ENCODE measurements at regions not wholly inside any gene's neighbourhood (a gene's known extent, or its start where the extent isn't known, plus 50 kb on each side); places are given as distances from the start of the nearest gene placed in this dataset.
"Not testable (repeated sequence)": the region's sequence is repeated elsewhere in the genome, so short reads cannot be mapped to it uniquely, and the experiment has no call there.

DNA sequence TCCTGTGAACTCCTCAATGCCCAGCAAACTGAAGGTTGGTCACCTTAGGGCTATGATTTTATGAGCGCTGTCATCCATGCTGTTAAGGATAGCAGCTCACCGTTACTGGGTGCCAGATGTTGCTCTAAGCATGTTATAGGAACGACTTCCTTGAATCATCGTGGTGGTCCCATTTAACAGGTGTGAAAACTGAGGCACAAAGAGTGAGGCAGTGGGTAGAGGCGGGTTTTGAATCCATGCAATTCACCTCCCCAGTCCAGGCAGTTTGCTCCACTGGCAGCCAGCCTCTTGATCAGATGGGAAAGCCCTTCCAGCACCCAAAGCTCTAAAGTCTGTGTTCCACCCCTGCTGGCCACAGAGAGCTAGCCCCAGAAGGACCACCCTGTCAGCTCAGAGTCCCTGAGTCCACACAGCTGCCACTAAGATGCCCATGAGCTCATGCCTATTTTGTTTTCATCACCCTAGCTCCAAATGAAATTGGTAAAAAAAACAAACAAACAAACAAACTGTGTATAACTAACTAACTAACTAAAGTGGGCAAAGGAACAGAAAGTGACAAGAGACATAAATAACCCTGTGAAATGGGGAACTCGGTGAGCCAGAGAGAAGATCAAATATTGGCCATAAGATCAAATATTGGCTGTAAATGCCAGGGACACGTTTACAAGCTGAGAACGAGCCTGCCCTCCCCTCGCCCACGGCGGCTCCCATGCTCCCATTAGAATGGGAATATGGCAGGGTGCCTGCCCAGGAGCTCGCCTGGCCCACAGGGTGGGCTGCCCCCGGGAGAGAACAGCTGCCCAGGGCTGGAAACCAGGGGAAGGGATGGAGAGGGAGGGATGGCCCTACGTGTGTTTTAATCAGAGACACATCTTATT lies 72.3 kb upstream of the RFLNA start:
- ChIA-PET POLR2A (no interaction called here), CTCF (no interaction called here)
- no peak overlapping the region for H3K4me3 Mint-ChIP-seq
- TF ChIP-seq, protein P1, sequence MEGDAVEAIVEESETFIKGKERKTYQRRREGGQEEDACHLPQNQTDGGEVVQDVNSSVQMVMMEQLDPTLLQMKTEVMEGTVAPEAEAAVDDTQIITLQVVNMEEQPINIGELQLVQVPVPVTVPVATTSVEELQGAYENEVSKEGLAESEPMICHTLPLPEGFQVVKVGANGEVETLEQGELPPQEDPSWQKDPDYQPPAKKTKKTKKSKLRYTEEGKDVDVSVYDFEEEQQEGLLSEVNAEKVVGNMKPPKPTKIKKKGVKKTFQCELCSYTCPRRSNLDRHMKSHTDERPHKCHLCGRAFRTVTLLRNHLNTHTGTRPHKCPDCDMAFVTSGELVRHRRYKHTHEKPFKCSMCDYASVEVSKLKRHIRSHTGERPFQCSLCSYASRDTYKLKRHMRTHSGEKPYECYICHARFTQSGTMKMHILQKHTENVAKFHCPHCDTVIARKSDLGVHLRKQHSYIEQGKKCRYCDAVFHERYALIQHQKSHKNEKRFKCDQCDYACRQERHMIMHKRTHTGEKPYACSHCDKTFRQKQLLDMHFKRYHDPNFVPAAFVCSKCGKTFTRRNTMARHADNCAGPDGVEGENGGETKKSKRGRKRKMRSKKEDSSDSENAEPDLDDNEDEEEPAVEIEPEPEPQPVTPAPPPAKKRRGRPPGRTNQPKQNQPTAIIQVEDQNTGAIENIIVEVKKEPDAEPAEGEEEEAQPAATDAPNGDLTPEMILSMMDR (IDR thresholded peaks at IDR 0.05), result no peak
- no peak for DNase-seq
- peaks cover 30% of the 10 kb centered on the region for H3K27me3 Mint-ChIP-seq
- ATAC-seq (ENCODE audit: low read depth), result no peak
- H3K9me3 Mint-ChIP-seq, result peaks cover 4% of the 10 kb centered on the region
- no peaks in the 10 kb centered on the region for H3K4me1 Mint-ChIP-seq
- intact Hi-C loops (cut with micrococcal nuclease), result no loop called here
- no peaks in the 10 kb centered on the region for H3K36me3 Mint-ChIP-seq (ENCODE audit: low read depth)
- H3K27ac Mint-ChIP-seq, result no peak overlapping the region

DNA sequence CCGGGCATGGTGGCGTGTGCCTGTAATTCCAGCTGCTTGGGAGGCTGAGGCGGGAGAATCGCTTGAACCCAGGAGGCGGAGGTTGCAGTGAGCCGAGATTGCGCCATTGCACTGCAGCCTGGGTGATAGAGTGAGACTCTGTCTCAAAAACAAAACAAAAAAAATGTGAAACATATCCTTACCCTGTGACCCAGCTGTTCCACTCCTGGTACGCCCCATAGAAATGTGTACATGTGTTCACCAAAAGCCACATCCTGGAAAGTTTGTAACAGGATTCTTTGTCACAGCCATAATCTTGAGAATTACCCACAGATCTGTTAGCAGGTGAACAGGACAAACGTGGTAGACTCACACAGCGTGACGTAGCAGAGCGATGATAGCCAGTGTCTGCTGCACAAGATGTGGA lies 71.2 kb upstream of the RFLNA start:
- DNase-seq; CTCF ChIA-PET; POLR2A ChIA-PET; H3K9me3 Mint-ChIP-seq; H3K4me3 Mint-ChIP-seq; H3K4me1 Mint-ChIP-seq; H3K36me3 Mint-ChIP-seq (ENCODE audit: low read depth); intact Hi-C loops (cut with micrococcal nuclease); ATAC-seq (ENCODE audit: low read depth); H3K27ac Mint-ChIP-seq: not testable (repeated sequence)
- H3K27me3 Mint-ChIP-seq, result peaks cover 25% of the 10 kb centered on the region

DNA sequence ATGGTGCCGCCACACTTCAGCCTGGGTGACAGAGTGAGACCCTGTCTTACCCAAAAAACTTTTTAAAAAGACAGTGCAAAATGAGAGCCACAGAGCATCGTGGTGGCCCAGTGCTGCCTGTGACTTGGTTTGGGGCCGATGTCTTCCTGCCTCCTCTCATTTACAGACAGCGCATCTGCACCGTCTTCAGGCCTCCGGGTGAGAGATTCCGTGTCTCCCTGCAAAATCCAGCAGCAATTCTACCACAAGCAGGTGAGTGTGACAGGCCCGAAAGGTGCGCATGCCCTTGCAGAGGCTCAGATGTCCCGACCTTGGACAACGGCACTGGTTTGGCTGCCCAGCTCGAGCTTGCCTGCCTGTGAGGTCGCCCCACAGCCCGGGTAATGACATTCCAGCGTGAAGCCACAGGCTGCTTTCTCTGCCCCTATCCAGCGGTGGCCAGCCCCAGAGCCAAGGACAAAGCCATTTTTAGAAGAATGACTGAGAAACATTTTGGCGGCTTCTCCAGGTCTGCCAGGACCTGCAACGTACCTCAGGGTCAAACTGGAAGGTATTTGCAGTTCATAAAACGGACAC lies 70.3 kb upstream of the RFLNA start:
- ATAC-seq (ENCODE audit: low read depth) (no peak), DNase-seq (no peak)
- peaks cover 4% of the 10 kb centered on the region for H3K9me3 Mint-ChIP-seq
- H3K27ac Mint-ChIP-seq, result no peak overlapping the region
- intact Hi-C loops (cut with micrococcal nuclease), result no loop called here
- H3K27me3 Mint-ChIP-seq, result peaks cover 24% of the 10 kb centered on the region
- H3K4me3 Mint-ChIP-seq, result no peak overlapping the region
- ChIA-PET POLR2A (no interaction called here), CTCF (no interaction called here)
- H3K36me3 Mint-ChIP-seq (ENCODE audit: low read depth), result no peaks in the 10 kb centered on the region
- H3K4me1 Mint-ChIP-seq, result no peaks in the 10 kb centered on the region
- TF ChIP-seq, protein P1 (IDR thresholded peaks at IDR 0.05), result no peak

DNA sequence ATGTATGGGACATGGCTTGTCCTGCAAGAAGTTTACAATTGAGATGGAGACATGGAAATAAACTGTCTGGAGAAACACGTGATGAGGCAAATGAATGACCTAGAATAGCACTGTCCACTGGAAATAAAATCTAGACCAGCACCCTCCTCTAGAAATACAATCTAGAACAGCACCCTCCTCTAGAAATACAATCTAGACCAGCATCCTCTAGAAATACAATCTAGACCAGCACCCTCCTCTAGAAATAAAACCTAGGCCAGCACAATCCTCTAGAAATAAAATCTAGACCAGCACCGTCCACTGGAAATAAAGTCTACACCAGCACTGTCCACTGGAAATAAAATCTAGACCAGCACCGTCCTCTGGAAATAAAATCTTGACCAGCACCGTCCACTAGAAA lies 69.2 kb upstream of the RFLNA start:
- ATAC-seq (ENCODE audit: low read depth) (no peak), DNase-seq (no peak)
- TF ChIP-seq, protein P1 (IDR thresholded peaks at IDR 0.05), result no peak
- Mint-ChIP-seq H3K36me3 (ENCODE audit: low read depth) (no peaks in the 10 kb centered on the region), H3K27ac (no peak overlapping the region), H3K9me3 (peaks cover under 1% of the 10 kb centered on the region), H3K27me3 (peaks cover 18% of the 10 kb centered on the region), H3K4me3 (no peak overlapping the region), H3K4me1 (no peaks in the 10 kb centered on the region)
- intact Hi-C loops (cut with micrococcal nuclease), result no loop called here
- ChIA-PET CTCF (no interaction called here), POLR2A (no interaction called here)

DNA sequence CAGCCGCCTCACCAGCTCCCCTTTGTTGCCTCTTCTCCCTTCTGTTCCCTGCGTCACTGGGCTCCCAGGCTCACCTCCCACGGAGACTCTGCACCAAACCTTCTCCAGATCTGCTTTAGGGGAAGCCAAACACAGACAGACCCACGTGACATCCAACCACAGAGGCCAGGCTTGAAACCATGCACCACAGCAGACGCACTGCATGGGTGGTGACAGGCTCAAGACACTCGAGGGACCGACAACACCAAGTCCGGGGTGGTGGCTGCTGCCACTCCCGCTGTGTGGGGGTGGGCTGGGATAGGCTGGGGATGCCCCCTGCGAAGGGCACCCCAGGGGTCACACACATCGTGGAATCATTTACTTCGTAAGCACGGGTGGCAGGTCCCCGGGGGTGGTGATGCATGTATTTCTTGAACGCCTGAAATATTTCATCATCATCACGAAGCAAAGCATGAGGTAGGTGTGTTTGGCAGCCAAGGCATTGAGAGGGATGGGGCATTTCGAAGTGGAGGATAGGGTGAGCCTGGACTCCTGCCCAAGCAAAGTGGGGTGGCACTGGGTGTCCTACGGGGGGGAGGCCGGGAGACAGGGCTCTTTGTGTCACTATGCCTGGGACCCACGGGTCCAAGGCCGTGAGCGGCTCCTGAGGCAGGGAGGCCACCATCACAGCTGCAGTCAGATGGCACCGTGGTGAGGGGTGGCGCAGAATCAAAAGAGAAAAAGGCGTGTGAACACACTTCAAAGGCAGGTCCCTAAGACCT lies 66.8 kb upstream of the RFLNA start:
- Mint-ChIP-seq H3K27me3 (peaks cover 5% of the 10 kb centered on the region), H3K4me3 (no peak overlapping the region), H3K4me1 (no peaks in the 10 kb centered on the region), H3K9me3 (peaks cover 7% of the 10 kb centered on the region), H3K36me3 (ENCODE audit: low read depth) (no peaks in the 10 kb centered on the region), H3K27ac (no peak overlapping the region)
- DNase-seq (no peak), ATAC-seq (ENCODE audit: low read depth) (no peak)
- intact Hi-C loops (cut with micrococcal nuclease), result no loop called here
- ChIA-PET CTCF (no interaction called here), POLR2A (no interaction called here)
- TF ChIP-seq, protein P1 (IDR thresholded peaks at IDR 0.05), result no peak

Measured in activated B cell treated with CpG ODN at 0.5 μM for 24 hours (primary cell).